ENCODE measurements at regions not wholly inside any gene's neighbourhood (a gene's known extent, or its start where the extent isn't known, plus 50 kb on each side); places are given as distances from the start of the nearest gene placed in this dataset.

DNA sequence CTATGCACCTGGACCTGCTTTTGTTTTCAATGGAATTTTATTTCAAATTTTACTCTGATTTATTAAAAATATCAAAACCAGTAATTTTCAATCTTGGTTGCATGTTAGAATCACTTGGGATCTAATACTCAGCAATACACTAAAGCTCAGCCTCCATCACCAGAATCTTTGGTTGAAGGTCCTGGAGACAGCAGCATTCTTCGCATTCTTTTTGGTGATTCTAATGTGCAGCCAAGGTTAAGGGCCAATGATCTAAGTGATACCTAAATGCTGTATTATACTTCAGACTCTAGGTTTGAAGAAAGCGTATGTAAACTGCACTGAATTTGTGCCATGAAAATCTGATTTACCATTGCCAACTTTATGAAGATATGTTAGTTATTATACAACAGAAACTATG lies 493.1 kb downstream of the XIRP2 start:
- TF ChIP-seq, protein P1, sequence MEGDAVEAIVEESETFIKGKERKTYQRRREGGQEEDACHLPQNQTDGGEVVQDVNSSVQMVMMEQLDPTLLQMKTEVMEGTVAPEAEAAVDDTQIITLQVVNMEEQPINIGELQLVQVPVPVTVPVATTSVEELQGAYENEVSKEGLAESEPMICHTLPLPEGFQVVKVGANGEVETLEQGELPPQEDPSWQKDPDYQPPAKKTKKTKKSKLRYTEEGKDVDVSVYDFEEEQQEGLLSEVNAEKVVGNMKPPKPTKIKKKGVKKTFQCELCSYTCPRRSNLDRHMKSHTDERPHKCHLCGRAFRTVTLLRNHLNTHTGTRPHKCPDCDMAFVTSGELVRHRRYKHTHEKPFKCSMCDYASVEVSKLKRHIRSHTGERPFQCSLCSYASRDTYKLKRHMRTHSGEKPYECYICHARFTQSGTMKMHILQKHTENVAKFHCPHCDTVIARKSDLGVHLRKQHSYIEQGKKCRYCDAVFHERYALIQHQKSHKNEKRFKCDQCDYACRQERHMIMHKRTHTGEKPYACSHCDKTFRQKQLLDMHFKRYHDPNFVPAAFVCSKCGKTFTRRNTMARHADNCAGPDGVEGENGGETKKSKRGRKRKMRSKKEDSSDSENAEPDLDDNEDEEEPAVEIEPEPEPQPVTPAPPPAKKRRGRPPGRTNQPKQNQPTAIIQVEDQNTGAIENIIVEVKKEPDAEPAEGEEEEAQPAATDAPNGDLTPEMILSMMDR (IDR thresholded peaks at IDR 0.05) = no peak
- TF ChIP-seq EP300 (IDR thresholded peaks at IDR 0.05) = no peak
